OCI-LY1 (cell line): ENCODE measurements at regions not wholly inside any gene's neighbourhood (a gene's known extent, or its start where the extent isn't known, plus 50 kb on each side); places are given as distances from the start of the nearest gene placed in this dataset.

ENCODE experiments used
- H2AFZ ChIP-seq: fragments of 200-600 bp; sonication (generic), shearing (Covaris generic); 2 replicates; pipeline ENCODE4 v1.6.0; 2014; ENCODE audit warnings: antibody characterized with exemption, mild to moderate bottlenecking, low read length
- H3F3A ChIP-seq: fragments of 200-600 bp; sonication (generic), shearing (Covaris generic); 2 replicates; pipeline ENCODE4 v1.6.0; 2014; ENCODE audit warnings: mild to moderate bottlenecking, antibody characterized with exemption, low read length, moderate library complexity; ENCODE audit not compliant: insufficient read depth
- H3K27ac ChIP-seq: fragments of 200-600 bp; sonication (generic); 2 replicates; pipeline ENCODE4 v1.5.1; 2014; ENCODE audit warnings: low read length, mixed run types, mild to moderate bottlenecking, low read depth; ENCODE audit not compliant: poor library complexity, severe bottlenecking
- H3K27me3 ChIP-seq: fragments of 200-600 bp; sonication (generic); 2 replicates; pipeline ENCODE4 v1.6.0; 2014; ENCODE audit warnings: antibody characterized with exemption, mild to moderate bottlenecking, low read length, moderate library complexity; ENCODE audit not compliant: insufficient read depth
- H3K36me3 ChIP-seq: fragments of 200-600 bp; sonication (generic); 2 replicates; pipeline ENCODE4 v1.6.1; 2014; ENCODE audit warnings: mild to moderate bottlenecking, antibody characterized with exemption, low read length, moderate library complexity, mixed read lengths; ENCODE audit not compliant: insufficient read depth
- H3K4me1 ChIP-seq: fragments of 200-600 bp; sonication (generic); 2 replicates; pipeline ENCODE4 v1.5.1; 2014; ENCODE audit warnings: mild to moderate bottlenecking, low read length, moderate library complexity; ENCODE audit not compliant: insufficient read depth, severe bottlenecking
- H3K4me2 ChIP-seq: fragments of 200-600 bp; sonication (generic), shearing (Covaris generic); 2 replicates; pipeline ENCODE4 v1.6.1; 2014; ENCODE audit warnings: low read length
- H3K4me3 ChIP-seq: fragments of 200-600 bp; sonication (generic); 2 replicates; pipeline ENCODE4 v1.5.1; 2014; ENCODE audit warnings: low read length, low read depth, mild to moderate bottlenecking, mixed read lengths; ENCODE audit not compliant: poor library complexity, severe bottlenecking
- H3K79me2 ChIP-seq: fragments of 200-600 bp; shearing (Covaris generic); 2 replicates; pipeline ENCODE4 v1.6.1; 2016; ENCODE audit warnings: mixed run types, low read length, mixed read lengths; ENCODE audit not compliant: insufficient read depth
- H3K9ac ChIP-seq: fragments of 200-600 bp; sonication (generic), shearing (Covaris generic); 2 replicates; pipeline ENCODE4 v1.6.1; 2014; ENCODE audit warnings: mild to moderate bottlenecking, low read length, mixed read lengths
- H3K9me2 ChIP-seq: fragments of 200-600 bp; sonication (generic), shearing (Covaris generic); 2 replicates; pipeline ENCODE4 v1.6.1; 2014; ENCODE audit warnings: low read depth, mild to moderate bottlenecking, low read length, mixed read lengths
- H3K9me3 ChIP-seq: fragments of 200-600 bp; shearing (Covaris generic); 2 replicates; pipeline ENCODE4 v1.6.1; 2014; ENCODE audit warnings: low read length, mixed read lengths
- H4K20me1 ChIP-seq: fragments of 200-600 bp; sonication (generic), shearing (Covaris generic); 2 replicates; pipeline ENCODE4 v1.6.0; 2016; ENCODE audit warnings: mild to moderate bottlenecking, low read length; ENCODE audit not compliant: insufficient read depth
- EZH2 ChIP-seq: fragments of 200-600 bp; sonication (generic), shearing (Covaris generic); IDR thresholded peaks from 2 replicates; pipeline ENCODE4 v1.8.0; 2017; ENCODE audit warnings: borderline replicate concordance, mixed run types, mild to moderate bottlenecking, antibody characterized with exemption, low read length, moderate library complexity, mixed read lengths
- TF ChIP-seq, protein P1 (sequence below): fragments of 200-600 bp; sonication (generic), shearing (Covaris generic); IDR thresholded peaks from 2 replicates; pipeline ENCODE4 v1.5.1; 2017; ENCODE audit warnings: mild to moderate bottlenecking, antibody characterized with exemption, low read length, moderate library complexity, mixed read lengths

DNA sequence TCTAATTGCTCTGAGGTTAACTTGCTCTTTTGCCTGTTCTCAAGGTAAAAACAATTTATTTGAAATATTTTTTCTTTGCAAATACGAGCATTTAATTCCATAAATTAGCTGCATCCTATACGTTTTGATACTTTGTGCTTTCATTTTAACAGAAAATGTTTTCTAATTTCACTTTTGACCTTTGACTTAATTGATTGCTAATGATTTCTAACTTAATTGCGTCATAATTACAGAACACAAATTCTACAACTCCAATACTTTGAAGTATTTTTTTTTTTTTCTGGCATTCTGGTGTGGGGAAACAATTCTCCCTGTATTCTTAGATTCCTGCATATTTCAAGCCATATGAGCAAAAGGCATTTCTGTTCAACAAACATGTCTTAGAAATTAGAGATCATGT lies 134.0 kb downstream of the ISOC1 start:
- Histone ChIP-seq H3K4me2 (no peak overlapping the region), H3K9me3 (no peaks in the 10 kb centered on the region), H4K20me1 (no peaks in the 10 kb centered on the region), H3F3A (no peaks in the 10 kb centered on the region), H3K27me3 (no peaks in the 10 kb centered on the region), H3K4me1 (no peaks in the 10 kb centered on the region), H3K27ac (no peak overlapping the region), H3K9me2 (no peaks in the 10 kb centered on the region; the same call in 1 of the 2 replicates), H2AFZ (no peak overlapping the region), H3K79me2 (no peaks in the 10 kb centered on the region), H3K36me3 (no peaks in the 10 kb centered on the region), H3K9ac (no peak overlapping the region), H3K4me3 (no peak overlapping the region)
- TF ChIP-seq EZH2: no peak
- TF ChIP-seq, protein P1, sequence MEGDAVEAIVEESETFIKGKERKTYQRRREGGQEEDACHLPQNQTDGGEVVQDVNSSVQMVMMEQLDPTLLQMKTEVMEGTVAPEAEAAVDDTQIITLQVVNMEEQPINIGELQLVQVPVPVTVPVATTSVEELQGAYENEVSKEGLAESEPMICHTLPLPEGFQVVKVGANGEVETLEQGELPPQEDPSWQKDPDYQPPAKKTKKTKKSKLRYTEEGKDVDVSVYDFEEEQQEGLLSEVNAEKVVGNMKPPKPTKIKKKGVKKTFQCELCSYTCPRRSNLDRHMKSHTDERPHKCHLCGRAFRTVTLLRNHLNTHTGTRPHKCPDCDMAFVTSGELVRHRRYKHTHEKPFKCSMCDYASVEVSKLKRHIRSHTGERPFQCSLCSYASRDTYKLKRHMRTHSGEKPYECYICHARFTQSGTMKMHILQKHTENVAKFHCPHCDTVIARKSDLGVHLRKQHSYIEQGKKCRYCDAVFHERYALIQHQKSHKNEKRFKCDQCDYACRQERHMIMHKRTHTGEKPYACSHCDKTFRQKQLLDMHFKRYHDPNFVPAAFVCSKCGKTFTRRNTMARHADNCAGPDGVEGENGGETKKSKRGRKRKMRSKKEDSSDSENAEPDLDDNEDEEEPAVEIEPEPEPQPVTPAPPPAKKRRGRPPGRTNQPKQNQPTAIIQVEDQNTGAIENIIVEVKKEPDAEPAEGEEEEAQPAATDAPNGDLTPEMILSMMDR: no peak

DNA sequence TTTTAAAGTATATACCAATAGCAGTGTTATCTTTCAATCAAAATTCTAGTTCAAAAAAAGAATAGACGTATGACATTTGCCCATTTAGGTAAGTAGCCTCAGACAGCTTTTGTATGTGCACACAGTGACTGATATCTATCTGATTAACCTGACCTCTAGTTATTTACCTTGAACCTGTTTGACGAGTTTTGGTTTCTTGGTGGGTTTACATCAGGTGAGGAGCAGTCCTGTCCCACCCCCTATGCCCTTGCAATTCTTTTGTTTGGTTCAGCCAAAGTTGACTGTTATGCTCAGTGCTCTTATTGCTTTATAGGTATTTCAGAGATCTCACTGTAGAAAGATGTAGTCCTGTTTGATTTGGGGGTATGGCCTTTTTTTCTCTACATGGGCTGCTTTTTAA lies 147.2 kb downstream of the ISOC1 start:
- H3K9ac ChIP-seq: no peak overlapping the region
- no peaks in the 10 kb centered on the region for H3K79me2 ChIP-seq
- H4K20me1 ChIP-seq: no peaks in the 10 kb centered on the region
- no peaks in the 10 kb centered on the region for H3K36me3 ChIP-seq
- H2AFZ ChIP-seq: no peak overlapping the region
- no peak overlapping the region for H3K4me2 ChIP-seq
- no peaks in the 10 kb centered on the region for H3K27me3 ChIP-seq
- no peak overlapping the region for H3K4me3 ChIP-seq
- no peaks in the 10 kb centered on the region for H3K9me3 ChIP-seq
- no peaks in the 10 kb centered on the region for H3K4me1 ChIP-seq
- H3K27ac ChIP-seq: no peak overlapping the region
- no peak for TF ChIP-seq EZH2
- TF ChIP-seq, protein P1: no peak
- no peaks in the 10 kb centered on the region for H3K9me2 ChIP-seq
- H3F3A ChIP-seq: no peaks in the 10 kb centered on the region

DNA sequence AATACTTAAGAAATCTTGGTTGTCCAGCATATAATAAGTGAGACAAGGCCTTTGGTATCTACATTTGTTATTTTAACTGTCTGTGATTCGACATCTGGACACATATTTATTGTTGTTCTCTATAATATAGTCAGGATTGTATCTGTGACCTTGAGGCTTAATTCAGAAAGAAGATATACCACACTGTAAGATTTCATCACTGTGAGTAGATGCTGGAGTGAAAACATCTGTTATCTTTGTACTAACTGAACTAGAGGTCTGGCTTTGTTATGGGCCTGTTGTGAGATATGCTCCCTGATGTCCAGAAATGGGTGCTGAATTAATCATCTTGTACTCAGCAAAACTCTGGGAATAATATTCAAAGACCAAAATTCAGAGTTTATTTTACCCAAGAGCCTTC lies 148.5 kb downstream of the ISOC1 start:
- Histone ChIP-seq H4K20me1 (no peaks in the 10 kb centered on the region), H3K9me2 (no peaks in the 10 kb centered on the region), H3K27ac (no peak overlapping the region), H3K4me3 (no peak overlapping the region), H3K9ac (no peak overlapping the region), H3F3A (no peaks in the 10 kb centered on the region), H3K27me3 (no peaks in the 10 kb centered on the region), H3K4me1 (no peaks in the 10 kb centered on the region), H3K9me3 (no peaks in the 10 kb centered on the region), H3K36me3 (no peaks in the 10 kb centered on the region), H3K79me2 (no peaks in the 10 kb centered on the region), H3K4me2 (no peak overlapping the region), H2AFZ (no peak overlapping the region)
- no peak for TF ChIP-seq EZH2

DNA sequence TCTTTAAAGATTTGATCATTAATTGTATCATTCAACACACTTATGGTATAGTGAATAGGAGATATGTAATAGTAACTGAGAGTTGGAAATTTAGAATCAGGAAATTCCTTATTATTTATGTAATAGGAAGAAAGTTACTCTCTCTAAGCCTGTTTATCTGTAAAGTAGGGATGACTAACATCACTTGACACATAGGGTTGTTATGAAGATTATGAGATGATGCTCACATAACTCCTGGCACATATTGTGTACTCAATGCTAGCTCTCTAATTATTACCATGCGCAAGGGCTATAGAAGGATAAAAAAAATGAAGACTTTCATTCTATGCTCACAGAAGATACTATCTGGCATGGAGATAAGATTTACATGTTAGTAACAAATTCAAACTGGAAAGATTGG lies 149.9 kb downstream of the ISOC1 start:
- TF ChIP-seq, protein P1: no peak
- TF ChIP-seq EZH2: no peak
- no peaks in the 10 kb centered on the region for H3K36me3 ChIP-seq
- H3K9me3 ChIP-seq: no peaks in the 10 kb centered on the region
- H3K27me3 ChIP-seq: no peaks in the 10 kb centered on the region
- H3K9me2 ChIP-seq: no peaks in the 10 kb centered on the region
- H3K4me1 ChIP-seq: no peaks in the 10 kb centered on the region
- H2AFZ ChIP-seq: no peak overlapping the region
- no peak overlapping the region for H3K4me3 ChIP-seq
- H3F3A ChIP-seq: no peaks in the 10 kb centered on the region
- H3K79me2 ChIP-seq: no peaks in the 10 kb centered on the region
- no peak overlapping the region for H3K9ac ChIP-seq
- no peaks in the 10 kb centered on the region for H4K20me1 ChIP-seq
- no peak overlapping the region for H3K27ac ChIP-seq
- H3K4me2 ChIP-seq: no peak overlapping the region
